ENCODE measurements at regions not wholly inside any gene's neighbourhood (a gene's known extent, or its start where the extent isn't known, plus 50 kb on each side); places are given as distances from the start of the nearest gene placed in this dataset.
A peak's percentile ranks its signal among the peaks of the same experiment; 100 is the strongest.
"Not testable (repeated sequence)": the region's sequence is repeated elsewhere in the genome, so short reads cannot be mapped to it uniquely, and the experiment has no call there.

- DNase-seq = no peak
Observed at GRCh38 chr6:26268659-26269402, 96.2 kb upstream of the BTN3A2 start.

- no peak for DNase-seq
Observed at GRCh38 chr6:26269531-26270485, 95.2 kb upstream of the BTN3A2 start.

DNA sequence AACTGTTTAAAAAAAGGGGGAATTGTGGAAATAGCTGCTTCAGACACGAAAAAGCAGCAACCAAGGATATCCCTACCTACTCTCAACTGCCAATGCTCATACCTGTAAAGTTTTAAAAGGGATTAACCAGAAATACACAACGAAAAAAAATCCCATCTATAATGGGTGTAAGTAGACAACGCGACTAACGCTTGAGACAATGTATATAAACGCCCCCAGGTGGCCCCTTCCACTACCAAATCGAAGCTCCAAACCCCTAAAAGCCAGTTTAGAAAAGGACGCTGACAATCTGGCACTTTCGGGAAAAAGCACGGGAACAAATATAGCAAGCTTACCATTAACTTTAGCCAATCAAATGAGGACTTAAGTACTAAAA lies 94.5 kb upstream of the BTN3A2 start:
- no peak for DNase-seq

DNA sequence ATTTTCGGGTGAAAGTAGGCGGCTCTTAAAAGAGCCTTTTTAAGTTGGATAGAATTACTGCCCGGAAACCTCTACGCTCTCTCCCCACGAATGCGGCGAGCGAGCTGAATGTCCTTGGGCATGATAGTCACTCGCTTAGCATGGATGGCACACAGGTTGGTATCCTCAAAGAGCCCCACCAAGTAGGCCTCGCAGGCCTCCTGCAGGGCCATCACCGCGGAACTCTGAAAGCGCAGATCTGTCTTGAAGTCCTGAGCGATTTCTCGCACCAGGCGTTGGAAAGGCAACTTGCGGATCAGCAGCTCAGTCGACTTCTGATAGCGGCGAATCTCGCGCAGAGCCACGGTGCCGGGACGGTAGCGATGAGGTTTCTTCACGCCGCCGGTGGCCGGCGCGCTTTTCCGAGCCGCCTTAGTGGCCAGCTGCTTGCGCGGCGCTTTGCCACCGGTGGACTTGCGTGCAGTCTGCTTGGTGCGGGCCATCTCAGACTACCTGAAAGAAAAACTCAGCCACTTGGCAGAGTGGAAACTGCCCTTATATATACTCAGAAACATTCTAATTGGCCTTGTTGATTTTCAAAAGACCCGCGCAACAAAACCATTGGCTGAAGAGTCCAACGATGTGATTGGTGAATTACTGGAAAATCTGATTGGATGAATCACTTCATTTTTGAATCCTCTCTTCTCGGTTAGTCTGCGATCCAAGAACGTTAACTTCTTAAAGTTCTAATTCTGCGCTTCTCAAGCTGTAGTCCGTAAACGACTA lies 93.9 kb upstream of the BTN3A2 start:
- peak; percentile 56 for DNase-seq

DNA sequence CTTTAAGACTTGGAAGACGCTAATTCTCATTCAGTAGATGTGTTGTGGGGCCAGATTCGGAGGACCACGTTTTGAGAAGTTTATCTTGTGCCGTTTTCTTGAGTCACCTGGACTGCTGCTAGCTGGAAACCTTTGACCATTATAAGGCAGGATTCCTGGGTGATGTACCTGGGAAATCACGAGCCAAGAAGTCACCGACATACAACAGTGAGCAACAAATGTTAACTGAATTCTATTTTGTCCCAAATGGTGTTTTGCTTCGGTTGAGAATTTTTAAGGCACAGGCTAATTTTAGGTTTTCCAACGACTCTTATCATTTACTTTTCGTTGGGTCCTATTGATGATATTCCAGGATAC lies 93.4 kb upstream of the BTN3A2 start:
- DNase-seq = no peak

- no peak for DNase-seq
Observed at GRCh38 chr6:26272171-26272637, 92.8 kb upstream of the BTN3A2 start.

DNA sequence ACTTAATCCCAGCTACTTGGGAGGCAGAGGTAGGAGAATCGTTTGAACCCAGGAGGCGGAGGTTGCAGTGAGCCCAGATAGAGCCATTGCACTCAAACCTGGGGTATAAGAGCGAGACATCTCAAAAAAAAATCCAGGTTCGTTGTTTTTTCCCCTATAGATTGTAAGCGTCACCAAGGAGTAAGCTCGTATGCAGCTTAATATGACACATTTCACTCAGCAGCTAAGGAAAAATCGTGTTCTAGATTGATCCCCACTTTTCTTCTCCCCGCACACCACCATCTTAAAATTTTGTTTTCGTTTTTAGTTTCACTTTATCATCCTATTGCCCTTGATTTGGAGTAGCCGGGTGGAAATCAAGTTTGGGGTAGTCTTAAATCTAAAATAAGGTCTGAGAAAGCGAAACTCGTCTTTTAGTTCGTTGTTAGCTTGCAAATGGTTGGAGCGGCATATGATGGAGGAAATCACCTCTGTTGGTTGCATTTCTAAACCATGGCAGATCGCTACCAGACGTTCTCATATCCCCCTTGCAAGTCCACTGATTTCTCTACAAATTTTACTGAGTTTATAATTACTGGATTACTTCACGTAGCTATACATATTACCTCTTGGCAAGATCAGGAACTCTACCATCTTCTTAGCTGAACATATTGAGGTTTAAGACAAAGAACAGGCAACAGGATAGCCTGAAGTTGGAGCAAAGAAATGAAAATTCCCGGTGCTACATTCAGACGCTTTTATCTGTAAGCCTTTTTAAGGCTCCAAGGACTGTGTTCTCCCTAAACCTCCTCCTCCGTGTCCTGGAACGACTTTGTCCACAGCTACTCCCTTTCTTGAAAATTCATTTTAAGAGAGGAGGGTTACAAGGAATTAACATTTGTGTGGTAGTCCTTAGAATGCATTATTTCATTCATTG lies 91.1 kb upstream of the BTN3A2 start:
- no peak for DNase-seq

DNA sequence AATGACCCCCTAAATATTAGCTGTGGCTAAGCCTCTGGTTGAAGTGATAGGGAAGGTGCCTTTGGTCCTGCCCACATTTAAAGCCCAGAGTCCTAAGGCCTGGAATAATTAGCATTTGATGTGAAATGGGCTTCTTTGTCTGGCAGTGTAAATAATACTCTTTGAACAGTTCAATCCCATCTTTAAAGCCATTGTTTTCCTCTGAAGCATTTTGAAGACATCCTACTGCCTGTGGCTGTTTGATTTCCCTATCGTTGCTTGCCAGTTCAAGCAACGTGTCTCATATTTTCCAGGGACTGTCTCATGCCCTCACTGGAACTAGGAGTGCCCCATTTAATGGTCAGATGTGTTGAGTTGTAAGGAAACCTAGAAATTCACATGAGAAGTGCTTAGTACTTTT lies 89.3 kb upstream of the BTN3A2 start:
- DNase-seq = no peak

- DNase-seq = no peak
Observed at GRCh38 chr6:26276841-26277648, 88.0 kb upstream of the BTN3A2 start.

- DNase-seq = no peak
Observed at GRCh38 chr6:26278536-26278935, 86.5 kb upstream of the BTN3A2 start.

GRCh38 chr6:26279371-26279770 lies 85.6 kb upstream of the BTN3A2 start:
- not testable (repeated sequence) for DNase-seq

DNA sequence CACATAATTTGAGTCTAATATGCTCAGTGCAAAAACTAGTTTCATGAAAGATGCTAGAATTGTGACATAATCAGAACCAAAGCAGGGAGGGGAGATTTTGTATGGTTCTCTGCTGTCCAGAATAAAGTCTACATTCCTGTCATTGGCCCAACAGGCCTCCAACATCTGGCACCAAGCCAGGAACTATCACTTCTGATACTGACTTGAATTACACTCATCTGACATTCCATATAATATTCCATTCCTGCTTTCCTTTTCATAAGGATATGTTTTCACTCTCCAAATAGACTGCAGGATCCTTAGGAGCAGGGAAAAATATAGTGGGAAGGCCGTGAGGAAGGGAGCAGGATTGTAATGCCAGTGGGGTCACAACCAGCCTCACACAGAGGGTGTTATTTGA lies 84.6 kb upstream of the BTN3A2 start:
- DNase-seq = no peak

GRCh38 chr6:26284537-26285142 lies 80.4 kb upstream of the BTN3A2 start:
- peak; percentile 38 for DNase-seq

DNA sequence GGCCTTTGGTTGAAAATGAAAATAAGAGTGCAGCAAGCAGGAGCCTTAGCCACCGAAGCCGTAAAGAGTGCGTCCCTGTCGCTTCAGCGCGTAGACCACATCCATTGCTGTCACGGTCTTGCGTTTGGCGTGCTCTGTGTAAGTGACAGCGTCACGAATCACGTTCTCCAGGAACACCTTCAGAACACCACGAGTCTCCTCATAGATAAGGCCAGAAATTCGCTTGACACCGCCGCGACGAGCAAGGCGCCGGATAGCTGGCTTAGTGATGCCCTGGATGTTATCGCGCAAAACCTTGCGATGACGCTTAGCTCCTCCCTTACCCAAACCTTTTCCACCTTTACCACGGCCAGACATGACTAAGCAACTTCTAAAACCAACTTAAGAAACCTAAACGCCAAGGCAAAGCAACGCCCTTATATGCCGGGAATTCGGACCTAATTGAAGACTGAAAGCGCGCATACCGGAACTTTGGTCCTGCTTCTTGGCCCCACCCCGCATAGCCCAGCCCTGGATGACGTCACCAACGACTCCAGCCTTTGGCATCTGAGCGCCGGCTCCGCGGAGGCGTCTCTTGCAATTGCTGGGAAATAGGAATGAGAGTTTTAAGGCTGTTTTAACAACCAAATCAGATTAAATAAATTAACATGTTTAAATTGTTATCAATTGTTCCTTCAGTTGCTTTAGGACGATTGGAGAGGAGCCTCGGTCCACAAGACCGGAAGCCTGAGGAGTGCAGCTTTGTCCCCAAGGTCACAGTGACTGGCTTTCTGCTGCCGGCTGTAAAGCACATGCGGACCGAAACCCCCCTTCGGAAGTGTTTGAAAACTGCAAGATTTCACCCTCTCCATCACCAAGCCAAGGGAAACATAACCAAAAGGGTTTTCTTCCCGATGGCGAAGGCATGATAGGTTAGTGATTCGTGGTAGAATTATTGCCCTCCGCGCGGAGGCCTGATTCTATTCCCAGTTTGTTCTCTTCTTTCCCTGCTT lies 79.6 kb upstream of the BTN3A2 start:
- DNase-seq = peak; percentile 91

DNA sequence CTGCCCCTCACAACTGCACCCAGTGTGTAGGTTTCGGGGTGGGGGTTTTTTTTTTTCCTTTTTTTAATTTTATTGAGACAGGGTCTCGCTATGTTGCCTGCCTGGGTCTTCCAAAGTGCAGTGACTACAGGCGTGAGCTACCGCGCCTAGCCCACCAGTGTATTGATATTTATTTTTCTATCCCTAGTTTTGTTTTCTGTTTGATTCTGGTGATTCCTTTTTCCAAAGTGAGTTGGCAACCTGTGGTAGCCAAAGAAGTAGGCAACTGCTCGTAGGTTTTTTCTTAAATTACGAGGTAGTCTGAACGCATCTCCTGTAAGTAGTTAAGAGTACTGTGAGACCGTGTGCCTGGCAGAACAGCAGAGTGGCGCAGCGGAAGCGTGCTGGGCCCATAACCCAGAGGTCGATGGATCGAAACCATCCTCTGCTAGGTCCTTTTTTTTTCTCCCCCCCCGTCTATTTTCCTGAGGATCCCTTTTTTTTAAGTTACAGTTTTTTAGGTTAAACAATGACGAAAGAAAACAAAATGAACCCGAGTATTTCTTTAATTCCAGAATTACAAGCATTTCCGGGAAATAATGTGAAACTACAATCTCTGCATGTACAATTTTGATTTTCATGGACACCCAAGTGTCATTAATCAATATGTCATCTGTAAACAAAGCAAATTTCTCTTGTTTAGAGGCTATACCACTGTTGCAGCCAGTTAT lies 78.7 kb upstream of the BTN3A2 start:
- DNase-seq = peak; percentile 65

DNA sequence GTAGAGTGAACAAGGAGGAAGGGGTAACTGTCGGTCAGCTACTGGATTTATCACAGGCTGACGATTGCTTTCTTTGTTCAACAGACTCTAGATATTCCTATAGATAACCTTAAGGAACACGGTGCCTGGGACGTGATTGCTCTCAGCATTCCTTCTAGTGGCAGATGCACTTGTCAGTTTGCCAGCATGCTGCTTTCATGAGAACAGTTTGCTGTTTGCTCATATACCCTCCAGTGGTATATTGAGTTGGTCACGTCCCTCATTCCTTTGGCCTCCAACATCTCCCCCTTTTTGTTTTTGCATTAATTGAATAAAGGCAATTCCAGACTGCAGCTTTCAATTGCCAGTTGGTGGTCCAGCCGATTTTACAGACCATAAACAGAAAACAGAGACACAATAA lies 76.8 kb upstream of the BTN3A2 start:
- no peak for DNase-seq

DNA sequence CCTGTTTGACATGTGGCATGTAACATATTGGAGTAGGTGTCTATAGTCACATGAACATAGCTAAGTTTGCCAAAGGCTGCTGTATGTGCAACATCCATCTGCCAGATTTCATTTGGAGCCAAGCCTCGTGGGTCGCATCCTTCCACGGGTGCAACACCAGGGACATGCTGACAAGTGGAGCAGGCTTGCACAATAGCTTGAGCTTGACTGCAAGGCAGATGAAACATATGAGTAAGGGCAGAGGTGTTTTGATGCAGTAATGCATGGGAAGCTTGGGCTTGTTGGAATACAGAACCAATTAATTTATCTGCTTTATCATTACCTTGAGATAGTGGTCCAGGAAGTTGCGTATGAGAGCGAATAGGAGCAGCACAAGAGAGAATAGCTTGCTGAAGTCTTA lies 74.1 kb upstream of the BTN3A2 start:
- DNase-seq = no peak

- DNase-seq = no peak
Observed at GRCh38 chr6:26292709-26293108, 72.3 kb upstream of the BTN3A2 start.

DNA sequence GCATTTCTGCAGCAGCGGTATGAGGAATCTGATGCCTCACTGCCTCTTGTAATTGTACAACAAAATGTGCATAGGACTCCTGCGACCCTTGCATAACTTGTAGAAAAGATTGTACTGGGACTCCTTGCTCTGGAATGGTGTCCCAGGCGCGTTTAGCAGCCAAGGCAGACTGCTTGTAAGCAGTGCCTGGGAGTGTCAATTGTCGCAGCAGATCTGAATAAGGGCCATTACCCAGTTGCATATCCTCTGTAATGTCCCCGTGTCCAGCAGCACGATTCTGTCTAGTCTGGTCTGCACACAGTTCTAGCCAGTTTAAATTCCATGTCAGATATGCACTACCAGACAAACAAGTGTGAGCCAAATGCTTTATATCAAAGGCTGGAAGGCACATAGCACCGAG lies 70.7 kb upstream of the BTN3A2 start:
- DNase-seq = no peak
